Calu3 (cell line): ENCODE measurements at regions not wholly inside any gene's neighbourhood (a gene's known extent, or its start where the extent isn't known, plus 50 kb on each side); places are given as distances from the start of the nearest gene placed in this dataset.

Source experiments
- BruUV-seq: library from RNA; stranded (reverse); fragments of 400-500 nt; replicated peaks from 2 replicates; lab custom pipeline; 2021; lab: Mats Ljungman, UMichigan
- CTCF ChIA-PET: fragments of 300-600 bp; sonication (Branson Sonifier 250); formaldehyde crosslinking; loops from one replicate; lab custom pipeline; 2022; ENCODE audit warnings: antibody characterized with exemption; lab: Charles Lee
- DNase-seq: peaks from one replicate; pipeline ENCODE4 v3.0.0; 2022
- H3K27ac Mint-ChIP-seq: one replicate; pipeline ENCODE4 v1.8.0; 2022; ENCODE audit warnings: mixed read lengths; ENCODE audit not compliant: unreplicated experiment
- H3K27me3 Mint-ChIP-seq: one replicate; pipeline ENCODE4 v1.8.0; 2022; ENCODE audit warnings: mixed read lengths; ENCODE audit not compliant: unreplicated experiment
- H3K36me3 Mint-ChIP-seq: one replicate; pipeline ENCODE4 v1.8.0; 2022; ENCODE audit warnings: mild to moderate bottlenecking, moderate library complexity, mixed read lengths; ENCODE audit not compliant: insufficient read depth, unreplicated experiment
- H3K4me1 Mint-ChIP-seq: one replicate; pipeline ENCODE4 v1.8.0; 2022; ENCODE audit warnings: mild to moderate bottlenecking, low read depth, mixed read lengths; ENCODE audit not compliant: unreplicated experiment
- H3K4me3 Mint-ChIP-seq: one replicate; pipeline ENCODE4 v1.8.0; 2022; ENCODE audit warnings: mild to moderate bottlenecking, low read depth, moderate library complexity, mixed read lengths; ENCODE audit not compliant: unreplicated experiment
- H3K9me3 Mint-ChIP-seq: one replicate; pipeline ENCODE4 v1.8.0; 2022; ENCODE audit warnings: low read depth, mixed read lengths; ENCODE audit not compliant: unreplicated experiment
- intact Hi-C: fragments of 100-400 bp; cut with micrococcal nuclease; formaldehyde crosslinking; loops from one replicate; pipeline ENCODE4 v1.10.0; 2022; ENCODE audit not compliant: unreplicated experiment
- TF ChIP-seq, protein P1 (sequence below): fragments of 200-600 bp; IDR thresholded peaks from one replicate; pipeline ENCODE4 v1.8.0; 2022; ENCODE audit warnings: antibody characterized with exemption; ENCODE audit not compliant: unreplicated experiment

DNA sequence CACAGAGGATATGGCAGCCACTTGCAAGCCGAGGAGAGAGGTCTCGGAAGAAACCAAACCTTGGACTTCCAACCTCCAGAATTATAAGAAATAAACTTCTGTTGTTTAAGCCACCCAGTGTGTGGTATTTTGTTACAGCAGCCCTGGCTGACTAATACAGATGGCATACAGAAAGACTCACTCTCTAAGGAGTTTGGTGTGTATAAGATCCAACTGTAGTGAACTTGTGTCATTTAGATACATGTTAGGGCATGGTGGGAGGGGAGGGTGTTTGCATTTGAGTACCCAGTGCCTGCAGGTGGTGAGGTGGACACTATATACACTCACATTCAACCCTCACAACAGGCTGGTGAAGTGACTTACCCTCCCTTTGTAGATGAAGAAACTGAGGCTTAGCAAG, 233.2 kb upstream of the KLF3 start:
- Mint-ChIP-seq H3K4me1 (no peaks in the 10 kb centered on the region), H3K36me3 (no peaks in the 10 kb centered on the region), H3K4me3 (no peak overlapping the region), H3K9me3 (no peaks in the 10 kb centered on the region), H3K27ac (no peak overlapping the region), H3K27me3 (no peaks in the 10 kb centered on the region)
- CTCF ChIA-PET, result no interaction called here
- DNase-seq, result no peak
- no TSS peak for BruUV-seq
- TF ChIP-seq, protein P1, sequence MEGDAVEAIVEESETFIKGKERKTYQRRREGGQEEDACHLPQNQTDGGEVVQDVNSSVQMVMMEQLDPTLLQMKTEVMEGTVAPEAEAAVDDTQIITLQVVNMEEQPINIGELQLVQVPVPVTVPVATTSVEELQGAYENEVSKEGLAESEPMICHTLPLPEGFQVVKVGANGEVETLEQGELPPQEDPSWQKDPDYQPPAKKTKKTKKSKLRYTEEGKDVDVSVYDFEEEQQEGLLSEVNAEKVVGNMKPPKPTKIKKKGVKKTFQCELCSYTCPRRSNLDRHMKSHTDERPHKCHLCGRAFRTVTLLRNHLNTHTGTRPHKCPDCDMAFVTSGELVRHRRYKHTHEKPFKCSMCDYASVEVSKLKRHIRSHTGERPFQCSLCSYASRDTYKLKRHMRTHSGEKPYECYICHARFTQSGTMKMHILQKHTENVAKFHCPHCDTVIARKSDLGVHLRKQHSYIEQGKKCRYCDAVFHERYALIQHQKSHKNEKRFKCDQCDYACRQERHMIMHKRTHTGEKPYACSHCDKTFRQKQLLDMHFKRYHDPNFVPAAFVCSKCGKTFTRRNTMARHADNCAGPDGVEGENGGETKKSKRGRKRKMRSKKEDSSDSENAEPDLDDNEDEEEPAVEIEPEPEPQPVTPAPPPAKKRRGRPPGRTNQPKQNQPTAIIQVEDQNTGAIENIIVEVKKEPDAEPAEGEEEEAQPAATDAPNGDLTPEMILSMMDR, result no peak
- intact Hi-C loops, result no loop called here

DNA sequence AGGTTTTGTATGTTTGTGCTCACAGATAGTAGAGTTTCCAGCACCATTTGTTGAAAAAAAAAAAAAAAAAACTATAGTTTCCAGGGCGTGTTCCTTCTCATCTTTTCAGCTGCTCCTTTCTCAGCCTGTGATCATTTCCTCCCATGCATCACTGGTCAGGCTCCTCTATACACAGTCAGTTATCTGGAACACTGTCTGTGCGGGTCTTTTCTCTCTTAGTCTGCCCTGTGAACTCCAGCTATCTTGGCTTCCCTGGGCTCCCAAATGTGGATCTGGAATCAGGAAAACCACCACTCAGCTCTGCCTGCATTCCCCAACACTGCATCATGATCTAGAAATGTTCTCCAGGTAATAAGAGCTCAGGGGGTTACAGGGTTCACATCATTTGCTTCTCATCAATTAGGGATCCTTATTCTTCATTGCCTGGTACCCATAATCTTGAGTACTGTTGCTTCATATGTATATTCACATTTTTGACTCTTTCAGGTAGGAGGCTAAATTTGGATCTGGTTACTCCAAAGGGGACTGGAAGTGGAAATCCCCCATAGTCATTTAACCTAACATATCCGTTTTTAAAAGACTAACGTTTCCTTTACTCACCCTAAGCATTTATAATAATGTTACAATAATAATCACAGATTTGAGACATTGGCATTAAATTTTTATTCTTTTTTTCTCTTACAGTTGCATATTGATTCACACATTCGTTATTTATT, 221.8 kb upstream of the KLF3 start:
- BruUV-seq, result no TSS peak
- no peaks in the 10 kb centered on the region for H3K4me1 Mint-ChIP-seq
- CTCF ChIA-PET, result no interaction called here
- intact Hi-C loops, result no loop called here
- peaks cover 5% of the 10 kb centered on the region for H3K9me3 Mint-ChIP-seq
- DNase-seq, result no peak
- H3K27me3 Mint-ChIP-seq, result no peaks in the 10 kb centered on the region
- H3K27ac Mint-ChIP-seq, result no peak overlapping the region
- TF ChIP-seq, protein P1, result no peak
- no peaks in the 10 kb centered on the region for H3K36me3 Mint-ChIP-seq
- H3K4me3 Mint-ChIP-seq, result no peak overlapping the region

DNA sequence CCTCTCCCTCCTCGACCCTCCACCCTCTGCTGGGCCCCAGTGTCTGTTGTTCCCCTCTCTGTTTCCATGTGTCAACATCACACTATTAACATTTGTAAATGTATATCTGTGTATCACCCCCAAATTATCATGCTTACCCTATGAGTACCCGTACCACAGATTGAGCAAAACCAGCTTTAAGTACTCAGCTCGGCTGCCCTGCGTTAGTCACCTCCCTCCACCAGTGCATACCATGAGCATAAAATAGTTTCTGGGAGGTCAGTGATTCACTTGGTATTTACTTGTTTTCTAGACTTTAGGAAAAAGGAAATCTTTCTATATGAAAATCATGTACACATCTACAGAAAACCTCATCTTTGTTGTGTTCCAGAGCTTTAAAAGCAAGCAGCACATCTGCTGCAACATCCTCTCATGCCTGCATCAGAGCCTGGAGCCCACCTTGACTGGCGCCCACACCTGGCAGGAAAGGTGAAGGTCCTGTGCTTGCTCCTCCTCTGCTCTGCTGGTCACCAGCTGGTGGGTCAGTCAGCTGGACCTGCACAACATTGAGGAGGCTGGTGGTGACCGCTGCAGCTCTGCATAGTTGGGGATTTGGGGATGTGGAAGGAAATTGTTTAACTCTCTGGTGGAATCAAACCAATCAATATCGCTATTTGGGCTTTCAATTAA, 214.4 kb upstream of the KLF3 start:
- DNase-seq, result peak; percentile 47
- Mint-ChIP-seq H3K36me3 (peaks cover 9% of the 10 kb centered on the region), H3K27ac (peak overlapping the region; percentile 78), H3K4me3 (peak overlapping the region; percentile 37), H3K9me3 (peaks cover 6% of the 10 kb centered on the region), H3K27me3 (no peaks in the 10 kb centered on the region), H3K4me1 (peaks cover 15% of the 10 kb centered on the region)
- BruUV-seq, result no TSS peak
- intact Hi-C loops, result loop anchor here (5.0 kb wide), 1 partner anchor 62 kb away; no protein-coding TSS in a partner anchor
- TF ChIP-seq, protein P1, result no peak
- CTCF ChIA-PET, result interaction anchor here (0.6 to 1.6 kb wide), 12 partner anchors 65 to 625 kb away, joined by 3 to 9 read pairs (median 4); no protein-coding TSS in a partner anchor

DNA sequence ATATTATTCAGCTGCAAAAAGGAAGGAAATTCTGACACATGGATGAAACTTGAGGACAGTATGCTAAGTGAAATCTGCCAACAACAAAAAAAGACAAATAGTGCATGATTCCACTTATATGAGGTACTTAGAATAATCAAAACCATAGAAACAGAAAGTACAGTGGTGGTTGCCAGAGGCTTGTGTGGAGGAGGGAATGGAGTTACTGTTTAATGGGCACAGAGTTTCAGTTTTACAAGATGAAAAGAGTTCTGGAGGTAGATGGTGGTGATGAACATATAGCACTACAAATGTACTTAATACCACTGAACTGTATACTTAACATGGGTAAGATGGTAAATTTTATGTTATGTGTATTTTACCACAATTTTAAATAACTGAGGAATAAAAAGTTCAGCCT, 212.0 kb upstream of the KLF3 start:
- Mint-ChIP-seq H3K36me3 (peaks cover 9% of the 10 kb centered on the region), H3K9me3 (peaks cover 4% of the 10 kb centered on the region), H3K4me1 (peaks cover 15% of the 10 kb centered on the region), H3K27me3 (no peaks in the 10 kb centered on the region), H3K4me3 (no peak overlapping the region), H3K27ac (no peak overlapping the region)
- TF ChIP-seq, protein P1, result no peak
- BruUV-seq, result no TSS peak
- intact Hi-C loops, result loop anchor here (5.0 kb wide), 1 partner anchor 65 kb away; no protein-coding TSS in a partner anchor
- DNase-seq, result no peak
- CTCF ChIA-PET, result no interaction called here
